ENCODE measurements at regions not wholly inside any gene's neighbourhood (a gene's known extent, or its start where the extent isn't known, plus 50 kb on each side); places are given as distances from the start of the nearest gene placed in this dataset.

DNA sequence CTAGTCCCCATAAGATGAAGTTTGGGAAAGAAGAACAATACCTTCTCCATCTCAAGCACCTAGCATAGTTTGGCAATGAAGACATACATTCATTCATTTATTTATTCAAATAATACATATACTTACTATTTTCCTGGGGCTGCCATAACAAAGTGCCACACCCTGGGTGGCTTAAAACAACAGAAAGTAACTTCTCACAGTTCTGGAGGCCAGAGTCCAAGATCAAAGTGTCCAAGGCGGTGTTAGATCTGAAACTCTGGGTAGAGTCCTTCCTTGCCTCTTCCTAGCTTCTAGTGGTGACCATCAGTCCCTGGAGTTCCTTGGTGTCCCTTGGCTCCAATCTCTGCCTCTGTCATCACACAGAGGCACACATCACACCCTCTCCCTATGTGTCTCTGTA, 112.1 kb upstream of the IGSF21 start:
- H3K79me2 ChIP-seq (ENCODE audit: insufficient read depth, low read length): no peaks in the 10 kb centered on the region
- no peak overlapping the region for H2BK12ac ChIP-seq (ENCODE audit: insufficient read length, low read depth, low read length)
- H2AFZ ChIP-seq (ENCODE audit: low read length): no peak overlapping the region
- H4K91ac ChIP-seq (ENCODE audit: insufficient read length, low read depth, low read length): no peak overlapping the region
- H2BK120ac ChIP-seq (ENCODE audit: low read depth, low read length, poor library complexity, severe bottlenecking): no peak overlapping the region
- no peak overlapping the region for H3K4me2 ChIP-seq (ENCODE audit: insufficient read depth, insufficient read length, low read length)
- no peaks in the 10 kb centered on the region for H3K23me2 ChIP-seq (ENCODE audit: insufficient read length, low read depth, low read length, poor library complexity, severe bottlenecking)
- H3K4ac ChIP-seq (ENCODE audit: low read depth, low read length): no peak overlapping the region
- Mint-ChIP-seq H3K4me1 (peaks cover 2 to 4% of the 10 kb centered on the region in 2 experiments; a peak in 2 of 4 replicates), H3K27ac (no peak overlapping the region), H3K36me3 (ENCODE audit: insufficient read depth in 1 of 3, low read depth in 3 of 3) (no peaks in the 10 kb centered on the region), H3K9me3 (no peaks in the 10 kb centered on the region), H3K4me3 (no peak overlapping the region), H3K27me3 (ENCODE audit: low read depth) (peaks cover 18% of the 10 kb centered on the region)
- H3K23ac ChIP-seq (ENCODE audit: insufficient read length, low read depth, low read length): no peak overlapping the region
- no peaks in the 10 kb centered on the region for H4K20me1 ChIP-seq (ENCODE audit: control insufficient read depth, insufficient read depth, insufficient read length)
- no peak overlapping the region for H3K14ac ChIP-seq (ENCODE audit: insufficient read depth, low read length)
- H2BK20ac ChIP-seq (ENCODE audit: low read depth, low read length, poor library complexity, severe bottlenecking): no peak overlapping the region
- no peaks in the 10 kb centered on the region for H3K4me1 ChIP-seq (ENCODE audit: insufficient read depth, low read length)
- H3K79me1 ChIP-seq (ENCODE audit: insufficient read depth, low read depth, low read length, poor library complexity, severe bottlenecking): no peaks in the 10 kb centered on the region
- no CpG with 5 or more reads among the region's 1 CpG for WGBS (ENCODE audit: extremely low coverage, insufficient read length, low lambda C conversion rate)
- DNase-seq: no peak
- no peaks in the 10 kb centered on the region for H3K27me3 ChIP-seq (ENCODE audit: insufficient read depth, low read length)
- no peak overlapping the region for H2BK15ac ChIP-seq (ENCODE audit: low read depth, low read length)
- H2BK5ac ChIP-seq (ENCODE audit: insufficient read length, low read length): no peak overlapping the region
- H3K9me3 ChIP-seq (ENCODE audit: control insufficient read depth, low read depth, low read length): no peaks in the 10 kb centered on the region
- H3K56ac ChIP-seq (ENCODE audit: insufficient read length, low read depth, low read length): no peak overlapping the region
- no peak overlapping the region for H2AK5ac ChIP-seq (ENCODE audit: insufficient read length, low read length)
- TF ChIP-seq, protein P1, sequence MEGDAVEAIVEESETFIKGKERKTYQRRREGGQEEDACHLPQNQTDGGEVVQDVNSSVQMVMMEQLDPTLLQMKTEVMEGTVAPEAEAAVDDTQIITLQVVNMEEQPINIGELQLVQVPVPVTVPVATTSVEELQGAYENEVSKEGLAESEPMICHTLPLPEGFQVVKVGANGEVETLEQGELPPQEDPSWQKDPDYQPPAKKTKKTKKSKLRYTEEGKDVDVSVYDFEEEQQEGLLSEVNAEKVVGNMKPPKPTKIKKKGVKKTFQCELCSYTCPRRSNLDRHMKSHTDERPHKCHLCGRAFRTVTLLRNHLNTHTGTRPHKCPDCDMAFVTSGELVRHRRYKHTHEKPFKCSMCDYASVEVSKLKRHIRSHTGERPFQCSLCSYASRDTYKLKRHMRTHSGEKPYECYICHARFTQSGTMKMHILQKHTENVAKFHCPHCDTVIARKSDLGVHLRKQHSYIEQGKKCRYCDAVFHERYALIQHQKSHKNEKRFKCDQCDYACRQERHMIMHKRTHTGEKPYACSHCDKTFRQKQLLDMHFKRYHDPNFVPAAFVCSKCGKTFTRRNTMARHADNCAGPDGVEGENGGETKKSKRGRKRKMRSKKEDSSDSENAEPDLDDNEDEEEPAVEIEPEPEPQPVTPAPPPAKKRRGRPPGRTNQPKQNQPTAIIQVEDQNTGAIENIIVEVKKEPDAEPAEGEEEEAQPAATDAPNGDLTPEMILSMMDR (conservative IDR thresholded peaks at IDR 0.05): no peak
- H4K5ac ChIP-seq (ENCODE audit: insufficient read length, low read depth, low read length): no peak overlapping the region
- H4K8ac ChIP-seq (replicated peaks; ENCODE audit: insufficient read length, low read depth, low read length): no peak overlapping the region
- no peak overlapping the region for H3K27ac ChIP-seq (ENCODE audit: insufficient read length, low read depth, low read length)
- H3K18ac ChIP-seq (ENCODE audit: insufficient read length, low read depth, low read length): no peak overlapping the region
- no peak overlapping the region for H3K9ac ChIP-seq (ENCODE audit: extremely low read depth, insufficient read length, low read length)
- no peak overlapping the region for H3T11ph ChIP-seq (ENCODE audit: low read length)

Data from H9 (cell line).